Retina (tissue), 1 donor: ENCODE measurements at regions not wholly inside any gene's neighbourhood (a gene's known extent, or its start where the extent isn't known, plus 50 kb on each side); places are given as distances from the start of the nearest gene placed in this dataset.
"Not testable (repeated sequence)": the region's sequence is repeated elsewhere in the genome, so short reads cannot be mapped to it uniquely, and the experiment has no call there.

Experiments
- DNase-seq: peaks from one replicate; pipeline ENCODE4 v3.0.0-alpha.2; 2016

DNA sequence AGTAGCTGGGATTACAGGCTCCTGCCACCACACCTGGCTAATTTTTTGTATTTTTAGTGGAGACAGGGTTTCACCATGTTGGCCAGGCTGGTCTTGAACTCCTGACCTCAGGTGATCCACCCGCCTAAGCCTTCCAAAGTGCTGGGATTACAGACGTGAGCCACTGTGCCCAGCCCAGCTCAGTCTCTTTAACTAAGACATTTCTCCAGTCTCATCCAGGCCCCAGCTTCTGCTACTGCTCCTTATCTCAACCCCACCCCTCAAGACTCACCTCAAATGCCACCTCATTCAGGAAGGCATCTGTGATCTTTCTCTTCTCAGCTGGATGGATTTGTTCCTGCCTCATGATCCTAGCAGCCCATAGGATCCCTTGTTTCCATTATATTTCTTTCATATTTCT is 85.9 kb upstream of the GRAMD1B start:
- DNase-seq = not testable (repeated sequence)

DNA sequence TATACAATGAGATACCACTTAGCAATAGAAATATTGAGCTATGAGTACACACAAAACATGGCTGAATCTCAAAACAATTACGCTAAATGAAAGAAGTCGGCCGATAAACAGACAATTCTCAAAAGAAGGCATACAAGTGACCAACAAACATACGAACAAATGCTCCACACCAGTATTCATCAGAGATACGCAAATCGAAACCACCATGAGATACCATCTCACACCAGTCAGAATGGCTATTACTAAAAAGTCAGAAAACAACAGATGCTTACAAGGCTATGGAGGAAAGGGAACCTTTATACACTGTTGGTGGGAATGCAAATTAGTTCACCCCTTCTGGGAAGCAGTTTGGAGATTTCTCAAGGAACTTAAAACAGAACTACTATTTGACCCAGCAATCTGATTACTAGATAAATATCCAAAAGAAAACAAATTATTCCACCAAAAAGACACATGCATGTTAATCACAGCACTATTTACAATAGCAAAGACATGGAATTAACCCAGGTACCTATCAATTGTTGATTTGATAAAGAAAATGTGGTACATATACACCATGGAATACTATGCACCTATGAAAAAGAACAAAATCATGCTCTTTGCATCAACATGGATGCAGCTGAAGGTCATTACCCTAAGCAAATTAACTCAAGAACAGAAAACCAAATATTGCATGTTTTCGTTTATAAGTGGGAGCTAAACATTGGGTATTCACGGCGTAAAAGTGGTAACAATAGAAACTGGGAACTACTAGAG is 90.9 kb upstream of the GRAMD1B start:
- no peak for DNase-seq

DNA sequence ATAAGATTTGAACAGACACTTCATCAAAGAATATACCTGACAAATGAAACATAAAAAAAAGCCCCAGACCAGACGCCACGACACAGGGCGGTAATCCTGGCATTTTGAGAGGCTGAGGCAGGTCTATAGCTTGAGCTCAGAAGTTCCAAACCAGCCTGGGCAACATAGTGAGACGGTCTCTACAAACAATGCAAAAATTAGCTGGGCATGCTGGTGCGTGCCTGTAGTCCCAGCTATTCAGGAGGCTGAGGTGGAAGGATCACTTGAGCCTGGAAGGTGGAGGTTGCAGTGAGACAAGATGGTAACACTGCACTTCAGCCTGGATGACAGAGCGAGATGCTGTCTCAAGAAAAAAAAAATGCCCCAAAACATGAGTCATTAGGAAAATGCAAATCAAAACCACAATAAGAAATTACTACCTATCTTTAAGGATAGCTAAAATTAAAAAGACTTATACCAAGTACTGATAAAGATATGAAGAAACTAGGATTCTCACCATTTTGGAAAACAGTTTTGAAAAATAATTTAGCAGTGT is 91.7 kb upstream of the GRAMD1B start:
- no peak for DNase-seq

DNA sequence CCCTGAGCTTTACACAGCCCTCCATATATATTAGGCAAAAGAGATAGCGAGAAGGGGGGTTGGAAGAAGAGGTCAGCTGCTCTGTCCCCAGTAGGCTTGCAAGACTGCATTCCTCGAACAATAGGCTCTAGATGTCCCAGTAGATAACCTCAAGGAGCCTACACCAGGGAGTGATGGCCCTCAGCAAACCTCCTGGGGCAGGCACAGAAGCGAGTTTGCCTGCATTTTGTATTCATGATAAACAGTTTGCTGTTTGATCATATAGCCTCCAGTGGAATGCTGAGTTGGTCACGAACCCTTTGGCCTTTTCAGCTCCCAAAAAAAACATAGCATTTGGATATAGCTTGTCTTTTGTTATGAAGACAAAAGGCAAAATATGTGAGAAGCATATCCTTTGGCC is 95.1 kb upstream of the GRAMD1B start:
- DNase-seq = no peak

DNA sequence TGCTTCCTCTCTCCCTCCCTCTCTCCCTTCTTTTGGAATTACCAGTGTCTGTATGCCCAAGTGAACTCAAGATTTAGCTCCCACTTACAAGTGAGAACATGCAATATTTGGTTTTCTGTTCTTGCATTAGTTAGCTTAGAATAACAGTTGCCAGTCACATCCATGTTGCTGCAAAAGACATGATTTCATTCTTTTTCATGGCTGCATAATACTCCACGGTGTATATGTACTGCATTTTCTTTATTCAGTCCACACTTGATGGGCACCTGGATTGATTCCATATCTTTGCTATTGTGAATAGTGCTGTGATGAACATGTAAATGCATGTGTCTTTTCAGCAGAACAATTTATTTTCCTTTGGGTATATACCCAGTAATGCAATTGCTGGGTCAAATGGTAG is 97.5 kb upstream of the GRAMD1B start:
- not testable (repeated sequence) for DNase-seq

DNA sequence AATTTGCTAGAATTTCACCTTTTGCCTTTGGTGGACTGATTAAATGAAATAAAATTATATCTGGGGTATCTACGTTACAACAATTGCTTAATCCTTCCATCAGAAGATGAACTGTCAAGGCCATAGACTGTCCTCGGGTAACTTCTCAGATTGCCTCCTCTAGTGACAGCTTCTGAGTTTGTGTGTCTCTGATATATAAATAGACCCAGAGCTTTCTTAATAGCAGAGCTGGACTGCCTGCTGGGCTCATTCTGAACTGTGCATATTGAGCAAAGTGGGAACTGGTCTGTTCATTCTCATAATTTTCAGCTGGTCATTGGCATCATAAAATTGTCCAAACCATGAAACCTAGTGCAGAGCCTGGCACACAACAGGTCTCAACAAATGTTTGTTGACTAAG is 99.1 kb upstream of the GRAMD1B start:
- DNase-seq = no peak

DNA sequence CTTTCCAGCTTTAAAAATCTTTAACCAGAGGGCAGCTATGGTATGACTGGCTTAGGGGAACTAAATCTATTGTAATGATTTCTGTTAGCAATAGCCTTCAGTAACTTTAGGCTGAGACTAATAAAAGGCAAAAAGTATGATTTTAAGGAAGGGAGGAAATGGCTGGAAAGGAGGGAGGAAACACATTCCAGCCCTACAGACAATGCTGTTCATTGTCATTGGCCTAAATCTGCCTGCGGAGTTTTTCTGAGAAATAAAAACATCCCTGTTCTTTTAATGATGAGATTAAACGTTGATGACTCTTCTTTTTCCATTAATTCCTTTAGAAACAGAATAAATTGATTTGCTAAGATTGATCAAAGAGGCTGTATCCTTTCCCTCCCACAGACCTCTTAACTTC is 99.6 kb upstream of the GRAMD1B start:
- DNase-seq = no peak

DNA sequence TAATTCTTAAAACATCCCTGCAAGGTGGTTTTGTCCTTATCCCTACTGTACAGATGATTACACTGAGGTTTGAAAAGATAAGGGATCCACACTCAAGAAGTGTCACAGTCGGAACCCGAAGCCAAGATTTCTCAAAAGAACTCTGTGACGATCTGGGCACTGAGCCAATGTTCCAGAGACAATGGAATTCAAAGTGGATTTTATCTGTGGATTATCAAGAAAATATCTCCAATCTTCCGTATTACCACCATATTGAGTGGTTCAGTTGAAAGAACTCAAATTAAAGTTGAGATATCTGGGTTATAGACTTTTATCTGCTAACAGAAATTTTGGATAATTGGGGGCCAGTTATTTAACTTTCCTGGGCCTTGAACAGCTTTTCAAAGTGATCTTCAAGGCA is 100.0 kb upstream of the GRAMD1B start:
- no peak for DNase-seq

DNA sequence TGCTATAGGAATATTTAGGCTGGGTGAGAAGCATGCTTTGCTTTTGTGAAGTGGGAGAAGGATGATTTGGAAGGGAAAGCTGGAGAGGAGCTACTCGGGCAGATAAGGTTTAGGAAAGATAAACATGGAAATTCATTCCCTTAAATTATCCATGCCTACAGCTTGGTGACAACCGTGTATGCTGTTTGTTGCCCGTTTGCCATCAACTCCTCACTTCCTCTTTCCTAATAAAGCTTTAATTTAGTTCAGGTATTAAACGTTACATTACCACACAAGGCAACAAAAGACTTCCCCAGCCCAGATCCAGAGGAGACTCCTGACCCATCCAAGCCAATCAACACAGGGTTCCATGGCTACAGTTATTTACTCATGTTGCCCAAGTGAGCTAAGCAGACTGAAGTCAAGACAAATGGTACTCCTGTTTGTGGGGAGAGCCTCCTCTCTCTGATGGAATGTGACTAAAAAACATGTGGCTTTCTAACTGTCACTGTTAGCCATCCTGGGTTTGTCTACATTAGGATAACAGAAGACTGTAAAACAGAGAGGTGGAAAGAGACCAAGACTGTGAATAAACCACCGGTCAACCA is 101.7 kb upstream of the GRAMD1B start:
- DNase-seq = no peak

DNA sequence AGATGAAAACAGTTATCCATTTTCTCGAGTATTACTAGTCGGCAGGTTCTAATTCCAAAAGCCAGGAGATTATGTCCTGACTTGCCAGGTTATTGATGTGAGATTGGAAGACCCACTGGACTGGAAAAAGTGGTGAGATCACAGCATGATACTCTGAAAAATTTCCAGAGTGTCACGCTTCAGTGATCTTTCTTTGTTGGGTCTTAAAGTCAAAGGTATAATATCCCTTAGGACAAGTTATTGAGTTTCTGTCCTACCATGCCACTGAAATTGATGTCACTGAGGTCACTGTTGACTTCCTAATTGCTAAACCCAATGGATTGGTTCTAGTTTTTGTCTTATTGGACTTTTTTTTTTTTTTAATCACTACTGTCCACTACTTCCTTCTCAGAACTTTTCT is 104.5 kb upstream of the GRAMD1B start:
- DNase-seq = peak; percentile 16

DNA sequence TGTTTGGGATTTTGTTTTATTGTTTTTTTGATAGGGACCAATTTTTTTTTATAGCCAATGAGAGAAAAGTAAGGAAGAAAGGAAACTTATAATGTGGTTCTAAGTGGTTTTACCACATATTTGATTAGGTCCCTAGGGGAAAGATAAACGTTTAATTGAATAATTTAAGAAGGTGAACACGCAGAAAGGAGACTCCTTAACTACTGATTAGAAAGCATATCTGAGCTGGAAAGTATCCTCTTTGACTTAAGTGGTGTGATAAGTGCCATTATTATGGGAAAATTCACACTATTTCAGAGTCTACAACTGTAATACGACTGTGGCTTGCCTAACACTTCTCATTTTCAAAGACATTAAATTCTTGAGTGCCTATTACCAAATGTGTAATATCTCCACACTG is 106.5 kb upstream of the GRAMD1B start:
- DNase-seq = no peak

DNA sequence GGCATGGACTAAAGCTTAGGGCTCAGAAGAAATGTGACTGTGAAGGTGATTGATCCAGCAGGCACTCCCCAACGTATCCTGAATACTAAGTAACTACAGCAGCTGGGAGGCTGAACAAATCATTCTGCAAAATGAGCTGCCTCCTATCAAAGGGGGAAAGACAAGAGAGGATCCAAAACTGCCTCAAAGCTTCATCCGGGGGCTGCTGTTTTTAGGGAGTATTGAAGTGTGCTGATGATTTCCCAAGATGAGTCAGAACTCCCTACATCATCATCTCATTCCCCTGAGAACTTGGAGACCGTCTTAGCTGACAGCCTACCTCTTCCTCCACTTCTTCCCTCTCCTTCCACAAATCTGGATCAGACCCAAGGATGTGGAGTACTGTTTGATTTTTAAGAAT is 108.4 kb upstream of the GRAMD1B start:
- no peak for DNase-seq

DNA sequence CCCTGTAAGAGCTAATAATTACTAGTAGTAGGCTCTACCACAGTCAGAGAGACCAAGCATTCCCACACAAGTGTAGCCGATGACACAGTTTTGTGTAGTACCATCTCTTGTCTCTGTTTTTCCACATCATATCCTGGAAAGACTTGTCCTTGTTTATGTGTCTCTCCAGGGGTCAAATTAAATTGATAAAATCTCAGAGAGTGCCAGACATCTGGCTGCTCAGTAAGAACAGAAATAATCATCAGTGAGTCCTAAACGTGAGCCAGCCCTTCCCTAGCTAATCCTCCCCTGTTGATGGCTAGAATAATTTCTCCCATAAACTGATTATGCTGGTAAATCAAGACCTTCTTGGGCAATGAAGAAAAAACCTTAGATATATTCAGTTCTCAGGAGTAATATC is 111.4 kb upstream of the GRAMD1B start:
- DNase-seq = no peak

DNA sequence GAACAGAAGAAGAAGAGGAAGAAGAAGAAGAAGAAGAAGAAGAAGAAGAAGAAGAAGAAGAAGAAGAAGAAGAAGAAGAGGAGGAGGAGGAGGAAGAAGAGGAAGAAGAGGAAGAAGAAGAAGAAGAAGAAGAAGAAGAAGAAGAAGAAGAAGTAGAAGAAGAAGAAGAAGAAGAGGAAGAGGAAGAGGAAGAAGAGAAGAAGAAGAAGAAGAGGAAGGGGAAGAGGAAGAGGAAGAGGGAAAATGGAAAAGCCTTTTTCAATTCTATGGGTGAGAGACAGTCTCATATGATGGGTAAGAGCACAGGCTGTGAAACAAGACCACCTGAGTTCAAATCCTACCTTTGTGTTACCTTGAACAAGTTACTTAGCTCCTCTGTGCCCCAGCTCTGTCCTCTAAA is 111.9 kb upstream of the GRAMD1B start:
- DNase-seq = not testable (repeated sequence)

DNA sequence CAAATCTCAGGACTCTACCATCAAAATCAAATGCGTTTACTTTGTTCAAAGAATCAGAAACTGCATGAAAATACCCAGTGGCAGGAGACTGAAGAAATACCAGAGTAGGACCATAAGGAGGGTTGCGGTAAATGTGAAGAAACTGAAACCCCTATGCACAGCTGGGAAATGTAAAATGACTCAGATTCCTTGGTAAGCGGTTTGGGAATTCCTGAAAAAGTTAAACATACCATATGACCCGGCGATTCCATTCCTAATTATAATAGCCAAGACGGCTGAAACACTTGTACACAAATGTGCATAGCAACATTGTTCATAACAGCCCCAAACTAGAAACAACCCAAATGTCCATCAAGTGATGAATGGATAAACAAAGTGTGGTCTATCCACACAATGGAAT is 114.1 kb upstream of the GRAMD1B start:
- DNase-seq = no peak

DNA sequence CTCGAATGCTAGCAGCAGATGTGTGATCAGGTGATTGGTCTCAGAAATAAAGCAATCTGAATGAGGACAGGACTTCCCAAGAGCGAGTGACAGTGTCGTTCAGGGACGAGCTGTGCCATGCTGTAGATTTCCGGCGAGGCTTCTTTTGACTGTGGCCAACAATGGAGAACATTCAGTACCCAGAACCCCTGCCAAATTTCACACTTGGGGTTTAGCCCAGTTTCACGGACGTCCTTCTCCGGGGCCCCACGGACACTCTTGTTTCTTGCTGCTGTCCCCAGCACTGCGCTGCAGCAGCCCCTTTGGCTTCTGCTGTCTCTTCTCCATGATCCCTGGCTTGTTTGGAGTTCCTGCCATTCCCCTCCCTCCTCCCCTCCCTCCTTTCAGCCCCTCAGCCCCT is 115.1 kb upstream of the GRAMD1B start:
- no peak for DNase-seq

DNA sequence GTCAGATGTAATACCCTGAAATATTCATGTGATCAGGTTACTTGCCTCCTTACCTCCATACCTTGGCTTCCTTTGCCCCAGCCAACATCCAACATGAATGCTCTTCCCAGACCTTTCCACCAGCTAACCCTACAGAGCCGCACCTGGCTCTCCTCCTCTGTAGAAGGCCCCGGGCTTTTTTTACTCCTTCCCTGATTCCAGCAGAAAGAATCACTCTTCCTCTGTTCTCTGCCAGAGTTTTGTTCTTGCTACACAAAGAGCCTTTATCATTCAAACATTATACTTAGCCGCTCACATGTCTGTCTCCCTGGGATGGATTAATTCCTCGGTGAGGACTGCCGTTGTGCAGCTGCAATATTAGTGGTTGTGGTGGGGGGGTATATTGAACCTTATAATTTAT is 116.8 kb upstream of the GRAMD1B start:
- DNase-seq = no peak

DNA sequence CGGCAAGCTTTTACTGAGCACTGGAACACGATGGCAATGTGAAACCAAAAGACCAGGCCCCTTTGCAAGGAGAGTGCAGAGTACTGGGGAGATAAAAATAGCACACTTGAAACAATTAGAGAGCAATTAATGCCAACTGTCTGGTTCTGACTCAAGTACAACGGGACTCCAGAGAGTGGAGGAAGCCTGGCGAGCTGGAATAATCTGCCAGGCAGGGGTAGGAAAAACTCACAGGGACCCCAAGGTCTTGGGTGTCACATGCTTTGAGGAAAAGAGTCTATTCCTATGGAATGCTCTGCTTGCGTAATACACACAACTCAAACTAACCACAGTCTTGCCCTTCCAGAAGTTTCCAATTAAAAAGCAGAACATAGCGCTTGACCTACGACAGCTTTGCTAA is 113.0 kb upstream of the CLMP start:
- no peak for DNase-seq

DNA sequence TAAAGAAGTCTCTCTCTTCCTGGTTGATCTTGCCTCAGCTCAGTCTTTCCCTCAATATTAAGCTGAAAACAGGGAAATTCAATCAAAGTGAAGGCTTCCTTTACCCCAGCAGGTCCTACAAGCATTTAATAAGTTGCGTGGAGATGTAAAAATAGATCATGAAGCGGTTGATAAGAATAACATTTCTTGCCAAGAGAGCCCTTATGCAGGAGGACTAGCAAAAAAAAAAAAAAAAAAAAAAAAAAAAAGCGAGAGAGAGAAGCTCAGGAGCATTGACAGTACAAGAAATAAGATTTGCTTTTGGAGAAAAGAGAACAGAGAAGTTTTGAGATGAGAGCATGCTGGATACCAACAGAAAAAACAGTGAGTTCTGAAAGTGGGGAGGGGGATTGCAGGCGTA is 112.2 kb upstream of the CLMP start:
- no peak for DNase-seq

DNA sequence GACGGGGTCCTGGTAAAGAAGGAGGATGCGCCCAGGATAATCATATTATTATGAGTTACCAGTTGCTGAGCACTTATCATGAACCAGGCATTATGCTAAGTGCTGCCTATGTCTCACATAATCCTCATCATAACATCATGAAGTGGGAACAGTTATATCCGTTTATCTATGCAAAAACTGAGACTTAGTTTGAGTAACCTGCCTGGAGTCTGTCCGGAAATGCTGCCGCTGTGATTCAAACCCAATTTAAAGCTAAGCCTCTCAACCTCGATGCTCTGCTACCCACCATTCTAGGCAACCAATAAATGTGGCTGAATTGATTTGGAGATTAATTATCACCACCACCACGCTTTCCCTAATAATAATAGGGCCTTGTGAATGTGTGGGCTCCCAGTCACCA is 111.5 kb upstream of the CLMP start:
- DNase-seq = no peak

DNA sequence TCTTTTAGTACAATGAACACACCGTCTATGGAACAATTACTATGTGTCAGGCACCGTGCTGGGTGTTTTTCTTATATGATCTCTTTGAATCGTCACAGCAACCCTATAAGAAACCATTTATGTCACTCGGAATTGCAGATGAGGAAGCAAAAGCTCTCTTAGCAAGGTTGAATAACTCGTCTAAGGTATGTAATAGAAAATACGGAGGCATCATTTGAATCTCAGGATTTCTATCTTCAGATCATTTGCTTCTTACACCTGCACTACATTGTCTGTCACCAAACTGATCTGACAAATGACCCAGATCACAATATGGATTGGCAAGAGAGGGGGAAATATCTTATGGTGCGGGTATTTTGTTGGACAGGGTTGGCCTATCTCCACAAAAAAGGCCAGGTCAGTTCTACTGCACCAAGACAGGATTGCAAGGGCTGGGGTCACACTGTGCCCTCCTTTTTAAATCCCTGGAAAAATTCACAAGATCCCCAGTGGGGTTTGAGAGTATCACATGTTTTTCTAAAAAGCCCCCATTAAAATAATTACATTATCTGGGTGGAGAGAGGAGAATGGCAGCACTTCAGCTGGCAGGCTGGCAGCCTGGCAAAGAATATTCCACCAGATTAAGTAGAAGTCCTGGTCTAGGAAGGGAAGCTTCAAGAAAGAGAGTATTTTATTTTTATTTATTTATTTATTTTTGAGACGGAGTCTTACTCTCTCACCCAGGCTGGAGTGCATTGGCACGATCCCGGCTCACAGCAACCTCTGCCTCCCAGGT is 110.7 kb upstream of the CLMP start:
- DNase-seq = no peak

DNA sequence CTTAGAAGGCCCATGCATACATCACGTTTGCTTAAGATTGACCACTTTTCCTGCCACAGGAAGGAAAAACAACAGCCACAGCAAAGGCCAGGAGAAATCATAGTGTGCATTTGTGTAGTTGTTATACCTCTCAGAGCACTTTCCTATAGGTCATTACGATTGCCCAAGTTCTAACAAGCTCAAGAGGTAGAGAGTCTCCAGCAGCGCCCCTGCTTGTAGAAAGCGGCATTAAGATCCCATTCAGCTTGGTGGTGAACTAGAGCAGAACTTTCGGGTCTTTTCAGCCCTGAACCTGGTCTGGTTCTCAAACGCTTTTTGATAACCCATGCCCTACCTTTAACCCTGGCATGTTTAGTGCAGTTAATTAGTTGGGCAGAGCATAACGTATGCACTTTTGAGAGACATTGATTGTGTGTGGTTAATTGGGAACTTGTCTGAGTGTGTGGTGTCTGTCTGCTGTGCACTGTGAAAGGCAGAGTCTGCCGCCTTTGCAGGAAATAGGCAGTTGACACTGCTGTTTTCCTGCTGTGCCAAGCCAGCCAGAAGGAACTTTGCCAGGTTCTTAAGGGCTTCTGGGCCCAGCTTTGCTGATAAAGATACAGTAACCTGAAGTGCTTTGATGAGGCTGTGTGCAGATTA is 109.9 kb upstream of the CLMP start:
- peak; percentile 71 for DNase-seq

DNA sequence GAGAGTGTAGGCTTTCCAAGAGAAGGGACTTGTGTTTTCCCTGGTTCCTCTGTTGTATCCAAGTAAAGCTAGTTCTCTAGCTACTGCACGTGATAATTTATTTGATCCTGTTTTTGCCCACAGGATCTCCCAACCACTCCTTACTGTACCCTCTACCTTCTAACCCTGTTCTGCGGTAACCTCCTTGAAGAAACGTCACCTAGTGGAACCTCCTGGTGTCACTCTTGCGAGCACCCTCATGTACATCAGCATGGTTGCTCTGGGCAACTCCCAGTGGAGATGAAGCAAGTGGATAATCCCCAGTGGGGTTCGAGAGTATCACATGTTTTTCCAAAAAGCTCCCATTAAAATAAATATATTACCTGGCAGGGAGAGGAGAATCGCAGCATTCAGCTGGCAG is 108.9 kb upstream of the CLMP start:
- DNase-seq = no peak
